Endodermal cell (in vitro differentiated cells): ENCODE measurements at regions not wholly inside any gene's neighbourhood (a gene's known extent, or its start where the extent isn't known, plus 50 kb on each side); places are given as distances from the start of the nearest gene placed in this dataset.

Source experiments
- DNase-seq: peaks from one replicate; pipeline ENCODE4 v3.0.0-alpha.2; 2017
- H3K27ac ChIP-seq: 2 replicates; pipeline ENCODE4 v1.5.1; 2013; ENCODE audit warnings: mild to moderate bottlenecking, low read depth, low read length, moderate library complexity
- H3K27me3 ChIP-seq: 2 replicates; pipeline ENCODE4 v1.6.1; 2013; ENCODE audit warnings: mild to moderate bottlenecking, low read length, moderate library complexity; ENCODE audit not compliant: insufficient read depth, control insufficient read depth, poor library complexity, severe bottlenecking
- H3K36me3 ChIP-seq: 2 replicates; pipeline ENCODE4 v1.7.0; 2013; ENCODE audit warnings: mild to moderate bottlenecking, low read length, moderate library complexity; ENCODE audit not compliant: control insufficient read depth, insufficient read depth
- H3K4me1 ChIP-seq: one replicate; pipeline ENCODE4 v1.7.0; 2013; ENCODE audit warnings: low read length; ENCODE audit not compliant: control insufficient read depth, insufficient read depth
- H3K4me3 ChIP-seq: 2 replicates; pipeline ENCODE4 v1.5.1; 2013; ENCODE audit warnings: mild to moderate bottlenecking, low read length, moderate library complexity
- H3K9ac ChIP-seq: 2 replicates; pipeline ENCODE4 v1.6.1; 2013; ENCODE audit warnings: mild to moderate bottlenecking, low read length, moderate library complexity; ENCODE audit not compliant: poor library complexity, severe bottlenecking; ENCODE audit errors: extremely low read depth
- H3K9me3 ChIP-seq: 2 replicates; pipeline ENCODE4 v1.6.1; 2013; ENCODE audit warnings: mild to moderate bottlenecking, low read length, moderate library complexity; ENCODE audit not compliant: control insufficient read depth
- H3K27ac Mint-ChIP-seq: 2 replicates; pipeline ENCODE4 v1.8.0; 2020; ENCODE audit warnings: mixed read lengths
- H3K27me3 Mint-ChIP-seq: 2 replicates; pipeline ENCODE4 v1.8.0; 2021; ENCODE audit warnings: mild to moderate bottlenecking, mixed read lengths; ENCODE audit not compliant: insufficient read depth
- H3K36me3 Mint-ChIP-seq: 2 replicates; pipeline ENCODE4 v1.8.0; 2020; ENCODE audit warnings: low read depth, mixed read lengths
- H3K4me1 Mint-ChIP-seq: 2 replicates; pipeline ENCODE4 v1.8.0; 2020; ENCODE audit warnings: mixed read lengths
- H3K4me3 Mint-ChIP-seq: 2 replicates; pipeline ENCODE4 v1.8.0; 2020; ENCODE audit warnings: mild to moderate bottlenecking, moderate library complexity, mixed read lengths
- H3K9me3 Mint-ChIP-seq: 2 replicates; pipeline ENCODE4 v1.8.0; 2020; ENCODE audit warnings: mild to moderate bottlenecking, mixed read lengths
- WGBS, 2 experiments: methylation state at CpG; one replicate each; pipeline versions ENCODE4 v1.1.5 to v1.1.7; 2013; ENCODE audit warnings: missing lambda C conversion rate in 2 of 2, mixed read lengths in 1 of 2; ENCODE audit not compliant: insufficient coverage in 1 of 2, insufficient read length in 1 of 2; 5-methylcytosine and 5-hydroxymethylcytosine counted together
- TF ChIP-seq, protein P1 (sequence below): fragments of 200-600 bp; sonication (generic); conservative IDR thresholded peaks from 2 replicates; pipeline ENCODE4 v1.5.0; 2021; ENCODE audit warnings: antibody characterized with exemption, mild to moderate bottlenecking

DNA sequence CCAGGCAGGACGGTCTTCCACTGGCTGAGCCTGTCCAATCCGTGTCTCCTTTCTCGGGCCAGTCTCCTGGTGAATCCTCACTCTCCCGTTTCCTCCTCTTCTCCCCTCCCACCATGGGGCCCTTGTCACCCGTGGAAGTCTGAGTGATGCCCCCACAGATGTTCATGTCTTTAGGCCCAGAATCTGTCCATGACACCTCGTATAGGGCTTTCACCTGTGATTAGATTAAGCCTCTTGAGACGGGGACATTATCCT lies 193.5 kb downstream of the ZFP36L2 start:
- peaks cover 12% of the 10 kb centered on the region for H3K27me3 Mint-ChIP-seq
- Histone ChIP-seq H3K27me3 (peaks cover 10% of the 10 kb centered on the region), H3K4me1 (no peaks in the 10 kb centered on the region), H3K36me3 (no peaks in the 10 kb centered on the region), H3K9me3 (no peaks in the 10 kb centered on the region), H3K27ac (no peak overlapping the region), H3K4me3 (no peak overlapping the region), H3K9ac (no peak overlapping the region)
- TF ChIP-seq, protein P1, sequence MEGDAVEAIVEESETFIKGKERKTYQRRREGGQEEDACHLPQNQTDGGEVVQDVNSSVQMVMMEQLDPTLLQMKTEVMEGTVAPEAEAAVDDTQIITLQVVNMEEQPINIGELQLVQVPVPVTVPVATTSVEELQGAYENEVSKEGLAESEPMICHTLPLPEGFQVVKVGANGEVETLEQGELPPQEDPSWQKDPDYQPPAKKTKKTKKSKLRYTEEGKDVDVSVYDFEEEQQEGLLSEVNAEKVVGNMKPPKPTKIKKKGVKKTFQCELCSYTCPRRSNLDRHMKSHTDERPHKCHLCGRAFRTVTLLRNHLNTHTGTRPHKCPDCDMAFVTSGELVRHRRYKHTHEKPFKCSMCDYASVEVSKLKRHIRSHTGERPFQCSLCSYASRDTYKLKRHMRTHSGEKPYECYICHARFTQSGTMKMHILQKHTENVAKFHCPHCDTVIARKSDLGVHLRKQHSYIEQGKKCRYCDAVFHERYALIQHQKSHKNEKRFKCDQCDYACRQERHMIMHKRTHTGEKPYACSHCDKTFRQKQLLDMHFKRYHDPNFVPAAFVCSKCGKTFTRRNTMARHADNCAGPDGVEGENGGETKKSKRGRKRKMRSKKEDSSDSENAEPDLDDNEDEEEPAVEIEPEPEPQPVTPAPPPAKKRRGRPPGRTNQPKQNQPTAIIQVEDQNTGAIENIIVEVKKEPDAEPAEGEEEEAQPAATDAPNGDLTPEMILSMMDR = no peak
- 92 to 94% methylated on average over 7 of the region's 7 CpGs for WGBS, 2 experiments
- no peaks in the 10 kb centered on the region for H3K36me3 Mint-ChIP-seq
- no peak for DNase-seq
- peaks cover 11% of the 10 kb centered on the region for H3K4me1 Mint-ChIP-seq
- no peak overlapping the region for H3K4me3 Mint-ChIP-seq
- H3K27ac Mint-ChIP-seq = no peak overlapping the region
- H3K9me3 Mint-ChIP-seq = no peaks in the 10 kb centered on the region

DNA sequence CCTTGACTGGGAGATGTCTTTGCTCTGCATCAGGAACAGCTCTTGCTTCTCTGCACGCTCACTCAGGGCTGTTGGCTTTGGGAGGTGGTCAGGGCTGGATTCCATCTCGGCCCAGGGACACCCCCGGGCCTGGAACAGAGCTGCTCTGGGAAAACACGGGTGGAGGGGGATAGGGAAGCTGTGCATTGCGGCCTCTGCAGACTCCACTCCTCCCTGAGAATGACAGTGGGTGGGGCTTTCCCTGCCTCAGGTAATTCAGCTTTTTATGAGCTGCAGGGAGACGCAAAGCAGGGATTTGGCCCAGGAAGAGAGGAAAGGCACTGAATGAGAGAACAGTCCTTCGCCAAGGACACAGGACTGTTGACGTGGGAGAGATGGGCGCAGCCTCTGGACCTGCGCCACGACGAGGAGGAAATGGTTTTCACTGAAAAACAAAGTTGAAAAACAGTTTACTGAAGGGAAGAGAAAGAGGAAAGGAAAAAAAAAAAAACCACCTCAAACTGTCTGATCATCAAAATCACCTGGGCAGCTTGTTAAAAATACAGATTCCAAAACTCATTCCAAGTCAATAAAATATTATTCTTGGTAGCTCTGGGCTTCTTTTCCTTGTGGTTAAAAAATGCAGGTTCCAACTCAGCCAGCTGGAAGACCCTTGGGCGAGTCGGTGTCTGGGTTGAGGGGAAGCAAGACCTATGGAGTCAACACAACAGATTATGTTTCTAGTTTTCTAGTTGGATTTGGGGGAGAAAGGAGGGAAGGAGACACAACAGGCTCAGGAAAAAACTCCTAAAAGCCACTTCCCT lies 194.0 kb downstream of the ZFP36L2 start:
- 90% methylated on average over 4 to 14 of the region's 14 CpGs for WGBS, 2 experiments
- no peak overlapping the region for H3K4me3 Mint-ChIP-seq

DNA sequence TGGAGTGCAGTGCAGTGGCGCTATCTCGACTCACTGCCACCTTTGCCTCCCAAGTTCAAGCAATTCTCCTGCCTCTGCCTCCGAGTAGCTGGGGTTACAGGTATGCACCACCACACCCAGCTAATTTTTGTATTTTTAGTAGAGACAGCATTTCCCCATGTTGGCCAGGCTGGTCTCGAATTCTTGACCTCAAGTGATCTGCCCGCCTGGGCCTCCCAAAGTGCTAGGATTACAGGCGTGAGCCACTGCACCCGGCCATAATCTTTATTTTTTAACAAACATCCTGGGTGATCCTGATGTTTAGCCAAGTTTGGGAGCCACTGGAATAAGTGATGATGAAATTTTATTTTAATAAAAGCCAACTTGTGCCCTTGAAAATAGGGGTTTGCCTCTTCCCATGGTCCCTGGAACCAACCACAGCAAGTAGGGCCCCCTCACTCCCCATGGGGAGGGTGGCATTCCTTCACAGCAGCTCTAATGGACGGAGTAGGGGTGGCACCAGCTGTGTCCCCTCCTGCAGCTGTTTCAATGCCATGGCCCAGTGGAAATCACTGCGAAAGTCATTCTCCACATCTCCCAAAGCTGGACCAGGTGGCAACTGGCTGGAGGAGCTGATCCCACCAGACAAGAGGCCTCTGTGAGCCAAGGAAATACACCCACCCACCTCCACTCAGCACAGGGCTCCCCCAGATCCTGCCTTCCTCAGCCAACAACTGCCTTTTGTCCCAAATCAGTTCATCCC lies 194.8 kb downstream of the ZFP36L2 start:
- Histone ChIP-seq H3K4me1 (no peaks in the 10 kb centered on the region), H3K27me3 (peaks cover 14% of the 10 kb centered on the region), H3K4me3 (no peak overlapping the region), H3K9me3 (no peaks in the 10 kb centered on the region), H3K9ac (no peak overlapping the region), H3K27ac (no peak overlapping the region), H3K36me3 (no peaks in the 10 kb centered on the region)
- Mint-ChIP-seq H3K4me3 (no peak overlapping the region), H3K4me1 (peaks cover 12% of the 10 kb centered on the region), H3K9me3 (no peaks in the 10 kb centered on the region), H3K27ac (no peak overlapping the region), H3K36me3 (no peaks in the 10 kb centered on the region), H3K27me3 (peaks cover 19% of the 10 kb centered on the region)
- TF ChIP-seq, protein P1 = no peak
- no peak for DNase-seq
- 86 to 91% methylated on average over 5 to 9 of the region's 9 CpGs for WGBS, 2 experiments

More for the DNA sequence above, 194.0 kb downstream of the ZFP36L2 start:
- no peak for DNase-seq
- Mint-ChIP-seq H3K4me1 (peaks cover 11% of the 10 kb centered on the region), H3K36me3 (no peaks in the 10 kb centered on the region), H3K9me3 (no peaks in the 10 kb centered on the region), H3K27me3 (peaks cover 14% of the 10 kb centered on the region), H3K27ac (no peak overlapping the region)
- Histone ChIP-seq H3K36me3 (no peaks in the 10 kb centered on the region), H3K4me3 (no peak overlapping the region), H3K27ac (no peak overlapping the region), H3K4me1 (no peaks in the 10 kb centered on the region), H3K27me3 (peaks cover 14% of the 10 kb centered on the region), H3K9ac (no peak overlapping the region), H3K9me3 (no peaks in the 10 kb centered on the region)
- TF ChIP-seq, protein P1 = no peak
